ENCODE measurements at regions not wholly inside any gene's neighbourhood (a gene's known extent, or its start where the extent isn't known, plus 50 kb on each side); places are given as distances from the start of the nearest gene placed in this dataset.

- no peaks in the 10 kb centered on the region for H3K9me3 ChIP-seq (ENCODE audit: control insufficient read depth in 2 of 3, insufficient read depth in 1 of 3, low read length in 3 of 3)
- no peaks in the 10 kb centered on the region for H3K27me3 ChIP-seq (ENCODE audit: control insufficient read depth, insufficient read depth, low read length)
- intact Hi-C loops (cut with DNase I): no loop called here
- DNase-seq (no peak), FAIRE-seq (no peak)
- H3K36me3 ChIP-seq (ENCODE audit: control insufficient read depth in 2 of 3, insufficient read depth in 3 of 3, low read length in 3 of 3): no peaks in the 10 kb centered on the region
- H3K27ac ChIP-seq (ENCODE audit: low read depth in 2 of 2, low read length in 2 of 2): no peak overlapping the region
- no peaks in the 10 kb centered on the region for H3K4me1 ChIP-seq (ENCODE audit: control insufficient read depth in 2 of 3, insufficient read depth in 2 of 3, low read depth in 1 of 3, low read length in 3 of 3)
- no peak for TF ChIP-seq CTCF (IDR thresholded peaks at IDR 0.05; ENCODE audit: borderline replicate concordance, extremely low read depth, insufficient read depth)
- no peak overlapping the region for H3K9ac ChIP-seq (ENCODE audit: low read length in 3 of 3)
- no peak overlapping the region for H3K4me3 ChIP-seq (ENCODE audit: low read length in 3 of 3)
These were observed 217.8 kb upstream of the ATP5MC3 start for GRCh38 chr2:175399326-175399725.

DNA sequence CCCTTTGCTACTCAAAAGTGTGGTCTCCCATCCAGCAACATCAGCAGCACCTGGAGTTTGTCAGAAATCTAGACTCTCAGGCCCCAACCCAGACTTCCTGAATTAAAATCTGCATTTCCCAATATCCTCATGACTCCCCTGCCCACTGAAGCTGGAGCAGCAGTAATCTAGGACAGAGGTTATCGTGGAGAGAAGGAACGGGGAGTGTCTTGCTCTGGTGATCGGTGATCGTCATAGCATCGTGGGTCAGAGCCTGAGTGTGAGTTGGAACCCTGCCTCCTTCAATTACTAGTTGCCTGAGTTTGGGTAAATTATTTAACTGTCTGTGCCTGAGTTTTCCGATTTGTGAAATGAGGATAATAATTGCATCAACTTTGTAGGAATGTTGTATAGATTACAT is 217.3 kb upstream of the ATP5MC3 start:
- Histone ChIP-seq H3K36me3 (ENCODE audit: control insufficient read depth in 2 of 3, insufficient read depth in 3 of 3, low read length in 3 of 3) (no peaks in the 10 kb centered on the region), H3K4me1 (ENCODE audit: control insufficient read depth in 2 of 3, insufficient read depth in 2 of 3, low read depth in 1 of 3, low read length in 3 of 3) (no peaks in the 10 kb centered on the region), H3K4me3 (ENCODE audit: low read length in 3 of 3) (no peak overlapping the region), H3K9me3 (ENCODE audit: control insufficient read depth in 2 of 3, insufficient read depth in 1 of 3, low read length in 3 of 3) (no peaks in the 10 kb centered on the region), H3K27me3 (ENCODE audit: control insufficient read depth, insufficient read depth, low read length) (no peaks in the 10 kb centered on the region), H3K27ac (ENCODE audit: low read depth in 2 of 2, low read length in 2 of 2) (no peak overlapping the region), H3K9ac (ENCODE audit: low read length in 3 of 3) (no peak overlapping the region)
- intact Hi-C loops (cut with DNase I): no loop called here
- TF ChIP-seq CTCF (IDR thresholded peaks at IDR 0.05; ENCODE audit: borderline replicate concordance, extremely low read depth, insufficient read depth): no peak
- no peak for DNase-seq
- no peak for FAIRE-seq

GRCh38 chr2:175396696-175397095 is 215.2 kb upstream of the ATP5MC3 start:
- intact Hi-C loops (cut with DNase I): no loop called here
- H3K27me3 ChIP-seq (ENCODE audit: control insufficient read depth, insufficient read depth, low read length): no peaks in the 10 kb centered on the region
- H3K9ac ChIP-seq (ENCODE audit: low read length in 3 of 3): no peak overlapping the region
- no peak for DNase-seq
- H3K36me3 ChIP-seq (ENCODE audit: control insufficient read depth in 2 of 3, insufficient read depth in 3 of 3, low read length in 3 of 3): no peaks in the 10 kb centered on the region
- no peaks in the 10 kb centered on the region for H3K4me1 ChIP-seq (ENCODE audit: control insufficient read depth in 2 of 3, insufficient read depth in 2 of 3, low read depth in 1 of 3, low read length in 3 of 3)
- H3K27ac ChIP-seq (ENCODE audit: low read depth in 2 of 2, low read length in 2 of 2): no peak overlapping the region
- no peaks in the 10 kb centered on the region for H3K9me3 ChIP-seq (ENCODE audit: control insufficient read depth in 2 of 3, insufficient read depth in 1 of 3, low read length in 3 of 3)
- TF ChIP-seq CTCF (IDR thresholded peaks at IDR 0.05; ENCODE audit: borderline replicate concordance, extremely low read depth, insufficient read depth): no peak
- no peak overlapping the region for H3K4me3 ChIP-seq (ENCODE audit: low read length in 3 of 3)
- no peak for FAIRE-seq

DNA sequence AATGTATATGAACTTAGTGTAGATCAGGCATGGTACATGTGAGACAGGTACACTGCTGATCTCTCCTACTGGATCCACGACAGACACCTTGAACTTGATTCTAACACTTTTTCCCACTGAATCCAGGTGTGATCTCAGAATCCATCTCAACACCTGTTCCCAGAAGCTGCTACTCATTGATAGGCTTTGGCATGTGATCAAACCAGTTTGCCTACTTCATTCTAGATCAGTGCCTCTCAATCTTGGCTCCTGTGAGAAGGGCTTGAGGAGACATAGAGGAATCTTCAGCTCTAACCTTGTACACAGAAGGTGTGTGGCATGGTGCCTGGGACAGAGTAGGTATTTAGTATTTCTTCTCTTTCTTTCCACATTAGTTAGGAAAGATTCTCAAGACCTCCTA is 212.3 kb upstream of the ATP5MC3 start:
- no peak overlapping the region for H3K4me3 ChIP-seq (ENCODE audit: low read length in 3 of 3)
- intact Hi-C loops (cut with DNase I): no loop called here
- FAIRE-seq (no peak), DNase-seq (no peak)
- H3K36me3 ChIP-seq (ENCODE audit: control insufficient read depth in 2 of 3, insufficient read depth in 3 of 3, low read length in 3 of 3): no peaks in the 10 kb centered on the region
- TF ChIP-seq CTCF (IDR thresholded peaks at IDR 0.05; ENCODE audit: borderline replicate concordance, extremely low read depth, insufficient read depth): no peak
- H3K9ac ChIP-seq (ENCODE audit: low read length in 3 of 3): no peak overlapping the region
- no peaks in the 10 kb centered on the region for H3K27me3 ChIP-seq (ENCODE audit: control insufficient read depth, insufficient read depth, low read length)
- H3K4me1 ChIP-seq (ENCODE audit: control insufficient read depth in 2 of 3, insufficient read depth in 2 of 3, low read depth in 1 of 3, low read length in 3 of 3): no peaks in the 10 kb centered on the region
- H3K9me3 ChIP-seq (ENCODE audit: control insufficient read depth in 2 of 3, insufficient read depth in 1 of 3, low read length in 3 of 3): no peaks in the 10 kb centered on the region
- no peak overlapping the region for H3K27ac ChIP-seq (ENCODE audit: low read depth in 2 of 2, low read length in 2 of 2)

All from kidney (tissue), 13 donors.